DOHH2 (cell line): ENCODE measurements at regions not wholly inside any gene's neighbourhood (a gene's known extent, or its start where the extent isn't known, plus 50 kb on each side); places are given as distances from the start of the nearest gene placed in this dataset.

ENCODE experiments used
- H3F3A ChIP-seq: fragments of 200-600 bp; sonication (generic), shearing (Covaris generic); 2 replicates; pipeline ENCODE4 v1.6.0; 2016; ENCODE audit warnings: antibody characterized with exemption, mild to moderate bottlenecking; ENCODE audit not compliant: control insufficient read depth, insufficient read depth
- H3K27ac ChIP-seq: fragments of 200-600 bp; sonication (generic); 2 replicates; pipeline ENCODE4 v1.5.1; 2014; ENCODE audit warnings: low read depth, mild to moderate bottlenecking, low read length, moderate library complexity
- H3K27me3 ChIP-seq: fragments of 200-600 bp; sonication (generic); 2 replicates; pipeline ENCODE4 v1.6.1; 2014; ENCODE audit warnings: mild to moderate bottlenecking, low read length, mixed read lengths; ENCODE audit not compliant: control insufficient read depth
- H3K36me3 ChIP-seq: fragments of 200-600 bp; sonication (generic); 2 replicates; pipeline ENCODE4 v1.6.1; 2014; ENCODE audit warnings: mild to moderate bottlenecking, low read length, moderate library complexity, mixed read lengths; ENCODE audit not compliant: control insufficient read depth
- H3K4me1 ChIP-seq: fragments of 200-600 bp; sonication (generic); 2 replicates; pipeline ENCODE4 v1.6.1; 2014; ENCODE audit warnings: mild to moderate bottlenecking, low read length, mixed read lengths; ENCODE audit not compliant: control insufficient read depth
- H3K4me2 ChIP-seq: fragments of 200-600 bp; sonication (generic); 2 replicates; pipeline ENCODE4 v1.6.0; 2014; ENCODE audit warnings: mild to moderate bottlenecking, low read length, moderate library complexity
- H3K4me3 ChIP-seq: fragments of 200-600 bp; sonication (generic); 2 replicates; pipeline ENCODE4 v1.5.1; 2014; ENCODE audit warnings: mild to moderate bottlenecking, low read length, mixed read lengths
- H3K79me2 ChIP-seq: fragments of 200-600 bp; sonication (generic); 2 replicates; pipeline ENCODE4 v1.6.1; 2014; ENCODE audit warnings: mild to moderate bottlenecking, low read length, mixed read lengths; ENCODE audit not compliant: control insufficient read depth
- H3K9me2 ChIP-seq: fragments of 200-600 bp; sonication (generic); replicated peaks from 2 replicates; pipeline ENCODE4 v1.6.1; 2014; ENCODE audit warnings: mild to moderate bottlenecking, low read length, mixed read lengths; ENCODE audit not compliant: control insufficient read depth
- H3K9me3 ChIP-seq: fragments of 200-600 bp; sonication (generic); 2 replicates; pipeline ENCODE4 v1.6.1; 2014; ENCODE audit warnings: antibody characterized with exemption, low read length, mixed read lengths; ENCODE audit not compliant: control insufficient read depth, insufficient read depth
- H4K20me1 ChIP-seq: fragments of 200-600 bp; sonication (generic); 2 replicates; pipeline ENCODE4 v1.6.0; 2014; ENCODE audit warnings: low read depth, mild to moderate bottlenecking, antibody characterized with exemption, low read length, moderate library complexity; ENCODE audit not compliant: control insufficient read depth, insufficient read depth
- CTCF ChIP-seq: fragments of 200-600 bp; sonication (generic); IDR thresholded peaks from one replicate; pipeline ENCODE4 v1.5.1; 2014; ENCODE audit warnings: antibody characterized with exemption, mild to moderate bottlenecking, low read depth, low read length; ENCODE audit not compliant: poor library complexity, severe bottlenecking
- EZH2phosphoT487 ChIP-seq: fragments of 200-600 bp; sonication (generic); IDR thresholded peaks from 2 replicates; pipeline ENCODE4 v1.6.1; 2017; ENCODE audit warnings: borderline replicate concordance, mild to moderate bottlenecking, antibody characterized with exemption, low read length, moderate library complexity, mixed read lengths

GRCh38 chr3:162317046-162317445 lies 820.4 kb downstream of the OTOL1 start:
- Histone ChIP-seq H3K4me2 (no peak overlapping the region), H3K79me2 (no peaks in the 10 kb centered on the region), H3K36me3 (no peaks in the 10 kb centered on the region), H3K27me3 (no peaks in the 10 kb centered on the region), H3K9me2 (no peaks in the 10 kb centered on the region), H3K4me1 (no peaks in the 10 kb centered on the region), H3F3A (no peaks in the 10 kb centered on the region), H3K4me3 (no peak overlapping the region), H3K9me3 (0 out of 2 replicates have a peak, but pooled peaks cover 5% of the 10 kb centered on the region), H4K20me1 (no peaks in the 10 kb centered on the region), H3K27ac (no peak overlapping the region)
- TF ChIP-seq CTCF = no peak
- no peak for TF ChIP-seq EZH2phosphoT487

- Histone ChIP-seq H3K4me3 (no peak overlapping the region), H3K79me2 (no peaks in the 10 kb centered on the region), H3F3A (no peaks in the 10 kb centered on the region), H3K36me3 (no peaks in the 10 kb centered on the region), H3K4me1 (no peaks in the 10 kb centered on the region), H3K4me2 (no peak overlapping the region), H3K27me3 (no peaks in the 10 kb centered on the region), H3K9me2 (no peaks in the 10 kb centered on the region), H4K20me1 (no peaks in the 10 kb centered on the region), H3K27ac (no peak overlapping the region), H3K9me3 (no peaks in the 10 kb centered on the region)
- no peak for TF ChIP-seq CTCF
- no peak for TF ChIP-seq EZH2phosphoT487
These were observed 832.0 kb downstream of the OTOL1 start for GRCh38 chr3:162328649-162329048.

DNA sequence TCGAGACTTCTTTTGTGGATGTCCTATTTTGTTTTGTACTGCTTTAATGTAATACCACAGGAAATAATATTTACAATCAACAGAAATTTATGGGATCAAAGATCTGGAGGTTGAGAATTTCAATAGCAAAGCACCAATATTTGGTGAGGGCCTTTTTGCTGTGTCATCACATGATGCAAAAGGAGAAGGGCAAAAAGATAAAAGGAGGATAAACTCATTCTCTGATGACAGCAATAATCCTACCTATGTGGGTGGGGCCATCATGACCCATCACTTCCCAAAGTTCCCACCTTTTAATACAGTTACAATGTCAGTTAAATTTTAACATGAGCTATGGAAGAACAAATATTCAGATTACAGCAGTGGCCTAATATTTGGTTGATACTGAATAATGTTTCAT lies 832.9 kb downstream of the OTOL1 start:
- no peaks in the 10 kb centered on the region for H3K27me3 ChIP-seq
- H3K36me3 ChIP-seq = no peaks in the 10 kb centered on the region
- no peaks in the 10 kb centered on the region for H3K9me2 ChIP-seq
- no peaks in the 10 kb centered on the region for H3K79me2 ChIP-seq
- H3K4me1 ChIP-seq = no peaks in the 10 kb centered on the region
- H4K20me1 ChIP-seq = no peaks in the 10 kb centered on the region
- no peak overlapping the region for H3K4me3 ChIP-seq
- H3K4me2 ChIP-seq = no peak overlapping the region
- no peaks in the 10 kb centered on the region for H3K9me3 ChIP-seq
- H3F3A ChIP-seq = no peaks in the 10 kb centered on the region
- H3K27ac ChIP-seq = no peak overlapping the region
- no peak for TF ChIP-seq EZH2phosphoT487
- no peak for TF ChIP-seq CTCF

- no peaks in the 10 kb centered on the region; the same call in 1 of the 2 replicates for H3K9me3 ChIP-seq
- H3K4me3 ChIP-seq = no peak overlapping the region
- H3K27ac ChIP-seq = no peak overlapping the region
- no peaks in the 10 kb centered on the region for H3K36me3 ChIP-seq
- no peaks in the 10 kb centered on the region for H3K4me1 ChIP-seq
- H3K9me2 ChIP-seq = no peaks in the 10 kb centered on the region
- no peak overlapping the region for H3K4me2 ChIP-seq
- no peaks in the 10 kb centered on the region for H3K27me3 ChIP-seq
- no peaks in the 10 kb centered on the region for H3K79me2 ChIP-seq
- H3F3A ChIP-seq = no peaks in the 10 kb centered on the region
- TF ChIP-seq EZH2phosphoT487 = no peak
- no peak for TF ChIP-seq CTCF
- no peaks in the 10 kb centered on the region for H4K20me1 ChIP-seq
These were observed 835.7 kb downstream of the OTOL1 start for GRCh38 chr3:162332344-162332743.
